IMR-90 (cell line): ENCODE measurements at regions not wholly inside any gene's neighbourhood (a gene's known extent, or its start where the extent isn't known, plus 50 kb on each side); places are given as distances from the start of the nearest gene placed in this dataset.

Experiments used
- ATAC-seq: fragments of 200-7000 bp; cut with Tn5 transposase; 2 replicates; pipeline ENCODE4 v1.9.1; 2020; ENCODE audit warnings: low read depth, mild to moderate bottlenecking, moderate library complexity
- BruUV-seq: library from RNA; stranded (reverse); fragments of 400-500 nt; replicated peaks from 2 replicates; lab custom pipeline; 2021; lab: Mats Ljungman, UMichigan
- CTCF ChIA-PET: fragments of 300-600 bp; formaldehyde crosslinking; extraction: SDS; loops from one replicate; lab custom pipeline; 2021; ENCODE audit warnings: antibody characterized with exemption; lab: Yijun Ruan, JAX
- POLR2A ChIA-PET: fragments of 300-600 bp; sonication (Branson Sonifier 250); formaldehyde crosslinking; loops from one replicate; lab custom pipeline; 2022; ENCODE audit warnings: antibody characterized with exemption; ENCODE audit not compliant: unreplicated experiment; lab: Charles Lee
- DNase-seq: peaks from one replicate; pipeline ENCODE4 v3.0.0; 2013
- H2AFZ ChIP-seq: replicated peaks from 2 replicates; pipeline ENCODE3; 2013; ENCODE audit warnings: low read length, mild to moderate bottlenecking; ENCODE audit not compliant: poor library complexity
- H2AK5ac ChIP-seq: 2 replicates; pipeline ENCODE4 v1.6.1; 2013; ENCODE audit warnings: low read depth, low read length, inconsistent platforms
- H2AK9ac ChIP-seq: replicated peaks from 2 replicates; pipeline ENCODE3; 2013; ENCODE audit warnings: mild to moderate bottlenecking, low read depth, low read length, moderate library complexity; ENCODE audit not compliant: poor library complexity
- H2BK120ac ChIP-seq: 2 replicates; pipeline ENCODE4 v1.6.1; 2013; ENCODE audit warnings: low read depth, low read length, inconsistent platforms
- H2BK15ac ChIP-seq: 3 replicates; pipeline ENCODE4 v1.6.1; 2013; ENCODE audit warnings: low read depth, low read length, inconsistent platforms
- H2BK20ac ChIP-seq: 2 replicates; pipeline ENCODE4 v1.6.1; 2013; ENCODE audit warnings: low read depth, mild to moderate bottlenecking, inconsistent platforms, low read length, moderate library complexity
- H2BK5ac ChIP-seq: 2 replicates; pipeline ENCODE4 v1.6.1; 2013; ENCODE audit warnings: mild to moderate bottlenecking, low read depth, low read length, inconsistent platforms; ENCODE audit not compliant: poor library complexity, severe bottlenecking
- H3K14ac ChIP-seq: replicated peaks from 2 replicates; pipeline ENCODE4 v1.6.1; 2013; ENCODE audit warnings: low read depth, low read length, inconsistent platforms
- H3K18ac ChIP-seq: 2 replicates; pipeline ENCODE4 v1.6.1; 2013; ENCODE audit warnings: low read depth, low read length, control low read depth
- H3K23ac ChIP-seq: 2 replicates; pipeline ENCODE4 v1.6.1; 2013; ENCODE audit warnings: low read depth, low read length, inconsistent platforms
- H3K27ac ChIP-seq: 2 replicates; pipeline ENCODE4 v1.5.1; 2013; ENCODE audit warnings: mild to moderate bottlenecking, control low read depth, low read length; ENCODE audit not compliant: insufficient read depth
- H3K27me3 ChIP-seq: 2 replicates; pipeline ENCODE4 v1.6.1; 2013; ENCODE audit warnings: low read length; ENCODE audit not compliant: control insufficient read depth, insufficient read depth
- H3K36me3 ChIP-seq: 2 replicates; pipeline ENCODE4 v1.6.1; 2013; ENCODE audit warnings: low read length, mixed read lengths; ENCODE audit not compliant: control insufficient read depth, insufficient read depth
- H3K4ac ChIP-seq: 2 replicates; pipeline ENCODE4 v1.6.1; 2013; ENCODE audit warnings: low read depth, low read length, inconsistent platforms
- H3K4me1 ChIP-seq: 2 replicates; pipeline ENCODE4 v1.6.1; 2013; ENCODE audit warnings: low read length, mixed read lengths; ENCODE audit not compliant: control insufficient read depth, insufficient read depth
- H3K4me2 ChIP-seq: 2 replicates; pipeline ENCODE4 v1.6.1; 2013; ENCODE audit warnings: low read depth, mild to moderate bottlenecking, control low read depth, low read length, moderate library complexity
- H3K4me3 ChIP-seq: 2 replicates; pipeline ENCODE4 v1.5.1; 2013; ENCODE audit warnings: low read depth, mild to moderate bottlenecking, control low read depth, low read length, moderate library complexity; ENCODE audit not compliant: insufficient read depth
- H3K56ac ChIP-seq: 2 replicates; pipeline ENCODE4 v1.6.1; 2013; ENCODE audit warnings: low read length, inconsistent platforms; ENCODE audit not compliant: insufficient read depth; ENCODE audit errors: extremely low read depth
- H3K79me1 ChIP-seq, 2 experiments: 2 replicates each; pipeline ENCODE4 v1.6.1; 2013; ENCODE audit warnings: low read length in 2 of 2, inconsistent platforms in 1 of 2, low read depth in 1 of 2
- H3K9ac ChIP-seq: 2 replicates; pipeline ENCODE4 v1.6.1; 2013; ENCODE audit warnings: low read depth, low read length, control low read depth
- H3K9me1 ChIP-seq: 2 replicates; pipeline ENCODE4 v1.6.1; 2013; ENCODE audit warnings: low read length, inconsistent platforms; ENCODE audit not compliant: insufficient read depth
- H3K9me3 ChIP-seq: 2 replicates; pipeline ENCODE4 v1.6.1; 2013; ENCODE audit warnings: low read length; ENCODE audit not compliant: control insufficient read depth, insufficient read depth
- H4K20me1 ChIP-seq: 2 replicates; pipeline ENCODE4 v1.6.1; 2013; ENCODE audit warnings: low read length, inconsistent platforms; ENCODE audit not compliant: insufficient read depth
- H4K5ac ChIP-seq: 2 replicates; pipeline ENCODE4 v1.6.1; 2013; ENCODE audit warnings: mild to moderate bottlenecking, low read depth, low read length, control low read depth
- H4K8ac ChIP-seq, 2 experiments: 2 replicates each; pipeline ENCODE4 v1.6.1; 2013; ENCODE audit warnings: low read depth in 2 of 2, low read length in 2 of 2, control low read depth in 1 of 2, inconsistent platforms in 1 of 2
- H4K91ac ChIP-seq: 2 replicates; pipeline ENCODE4 v1.6.1; 2013; ENCODE audit warnings: low read depth, low read length, inconsistent platforms; ENCODE audit not compliant: insufficient read depth
- BHLHE40 ChIP-seq: fragments of 150-350 bp; IDR thresholded peaks from 2 replicates; pipeline ENCODE4 v1.6.1; 2016; ENCODE audit warnings: mild to moderate bottlenecking, low read depth, low read length
- CHD1 ChIP-seq: IDR thresholded peaks from 2 replicates; pipeline ENCODE4 v1.6.1; 2012; ENCODE audit warnings: low read depth, low read length, improper control_type of control experiment
- CTCF ChIP-seq: conservative IDR thresholded peaks from 2 replicates; pipeline ENCODE4 v1.5.1; 2012; ENCODE audit warnings: mild to moderate bottlenecking, low read depth, low read length, improper control_type of control experiment
- MXI1 ChIP-seq: IDR thresholded peaks from 2 replicates; pipeline ENCODE4 v1.6.1; 2012; ENCODE audit warnings: low read depth, mild to moderate bottlenecking, low read length, moderate library complexity, borderline replicate concordance
- NFE2L2 ChIP-seq: fragments of 150-350 bp; IDR thresholded peaks from 2 replicates; pipeline ENCODE4 v1.6.1; 2016; ENCODE audit warnings: low read depth, mild to moderate bottlenecking, low read length
- POLR2A ChIP-seq: IDR thresholded peaks from 2 replicates; pipeline ENCODE4 v1.6.1; 2012; ENCODE audit warnings: mild to moderate bottlenecking, low read depth, low read length
- RAD21 ChIP-seq: IDR thresholded peaks from 2 replicates; pipeline ENCODE4 v1.6.1; 2012; ENCODE audit warnings: low read length, improper control_type of control experiment
- RCOR1 ChIP-seq: IDR thresholded peaks from 2 replicates; pipeline ENCODE4 v1.6.1; 2012; ENCODE audit warnings: mild to moderate bottlenecking, low read length, improper control_type of control experiment; ENCODE audit not compliant: insufficient replicate concordance
- RFX5 ChIP-seq: IDR thresholded peaks from 2 replicates; pipeline ENCODE4 v1.8.0; 2012; ENCODE audit warnings: low read depth, mild to moderate bottlenecking, low read length, moderate library complexity
- SMC3 ChIP-seq: fragments of 150-350 bp; IDR thresholded peaks from 2 replicates; pipeline ENCODE4 v1.6.1; 2016; ENCODE audit warnings: low read depth, mild to moderate bottlenecking, antibody characterized with exemption, low read length, moderate library complexity
- WGBS, 2 experiments: methylation state at CpG; one replicate each; pipeline versions ENCODE4 v1.1.5 to v1.1.7; 2013; ENCODE audit warnings: missing lambda C conversion rate in 2 of 2; ENCODE audit not compliant: insufficient read length in 1 of 2; ENCODE audit errors: extremely low coverage in 2 of 2; 5-methylcytosine and 5-hydroxymethylcytosine counted together
- dilution Hi-C: fragments of 300-500 bp; cut with HindIII; formaldehyde crosslinking; loops from one replicate; pipeline ENCODE4 v1.14.3; 2018; ENCODE audit warnings: low sequenced_read_pairs; ENCODE audit not compliant: unreplicated experiment
- in situ Hi-C: fragments of 300-500 bp; cut with MboI; formaldehyde crosslinking; loops from 3 replicates; pipeline ENCODE4 v1.14.3; 2019; ENCODE audit warnings: low sequenced_read_pairs, inconsistent platforms, mixed read lengths
- intact Hi-C: fragments of 100-400 bp; cut with micrococcal nuclease; formaldehyde crosslinking; loops from 2 replicates; pipeline ENCODE4 v1.10.0; 2022

GRCh38 chr3:124075753-124076152 is 83.8 kb upstream of the ROPN1 start:
- Histone ChIP-seq H3K18ac (no peak overlapping the region), H2AK9ac (no peak overlapping the region), H3K4me1 (no peaks in the 10 kb centered on the region), H3K27me3 (peaks cover 1% of the 10 kb centered on the region), H3K9me3 (no peaks in the 10 kb centered on the region), H3K23ac (no peak overlapping the region), H4K20me1 (no peaks in the 10 kb centered on the region; the same call in 1 of the 2 replicates), H3K14ac (no peak overlapping the region), H4K8ac (no peak overlapping the region), H3K4me3 (no peak overlapping the region), H3K36me3 (no peaks in the 10 kb centered on the region), H2BK5ac (no peak overlapping the region), H2AK5ac (no peak overlapping the region), H3K9me1 (no peaks in the 10 kb centered on the region; the same call in 1 of the 2 replicates), H2BK15ac (no peak overlapping the region), H3K56ac (no peak overlapping the region), H3K4me2 (no peak overlapping the region), H2BK120ac (no peak overlapping the region), H3K4ac (no peak overlapping the region), H2AFZ (no peak overlapping the region), H3K79me1 (0 out of 4 replicates have a peak, but pooled peaks cover 0 to 3% of the 10 kb centered on the region in 2 experiments), H3K27ac (no peak overlapping the region), H4K91ac (no peak overlapping the region), H4K5ac (no peak overlapping the region), H2BK20ac (no peak overlapping the region), H3K9ac (no peak overlapping the region)
- 90% methylated on average over 7 of the region's 9 CpGs; no CpG with 5 or more reads in 1 of the 2 experiments for WGBS, 2 experiments
- no TSS peak for BruUV-seq
- CTCF ChIA-PET, result no interaction called here
- TF ChIP-seq SMC3 (no peak), RFX5 (no peak), MXI1 (no peak), NFE2L2 (no peak), CHD1 (no peak), BHLHE40 (no peak), CTCF (no peak), RAD21 (no peak), POLR2A (no peak), RCOR1 (no peak)
- in situ Hi-C loops (no loop called here), dilution Hi-C loops (no loop called here), intact Hi-C loops (no loop called here)
- no peak for DNase-seq
- POLR2A ChIA-PET, result no interaction called here
- no peak for ATAC-seq
